SIG-M5 treated with dmso at 0.1 percent for 504 hours (cell line): ENCODE measurements at regions not wholly inside any gene's neighbourhood (a gene's known extent, or its start where the extent isn't known, plus 50 kb on each side); places are given as distances from the start of the nearest gene placed in this dataset.

Experiments used
- DNase-seq: peaks from one replicate; lab custom pipeline; 2025; ENCODE audit not compliant: unreplicated experiment; lab: John Stamatoyannopoulos, UW

DNA sequence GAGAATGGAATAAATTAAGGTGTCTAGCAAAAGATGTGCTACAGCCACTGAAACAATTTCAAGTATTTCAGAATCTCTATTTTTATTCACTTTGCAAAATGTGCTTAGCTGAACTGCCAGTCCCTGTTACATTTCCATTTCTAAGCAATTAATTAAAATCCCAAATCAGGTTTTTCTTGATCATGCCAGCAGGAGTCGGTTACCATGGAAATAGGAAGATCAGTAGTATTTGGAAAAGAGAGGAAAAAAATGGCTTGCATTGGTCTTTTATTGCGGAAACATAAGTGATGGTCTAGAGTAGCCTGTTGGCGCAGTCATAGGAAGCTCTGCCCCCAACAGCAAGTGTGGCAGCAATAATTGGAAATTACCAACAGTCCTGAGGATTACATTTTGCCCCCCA is 867.1 kb downstream of the GATA3 start:
- no peak for DNase-seq

DNA sequence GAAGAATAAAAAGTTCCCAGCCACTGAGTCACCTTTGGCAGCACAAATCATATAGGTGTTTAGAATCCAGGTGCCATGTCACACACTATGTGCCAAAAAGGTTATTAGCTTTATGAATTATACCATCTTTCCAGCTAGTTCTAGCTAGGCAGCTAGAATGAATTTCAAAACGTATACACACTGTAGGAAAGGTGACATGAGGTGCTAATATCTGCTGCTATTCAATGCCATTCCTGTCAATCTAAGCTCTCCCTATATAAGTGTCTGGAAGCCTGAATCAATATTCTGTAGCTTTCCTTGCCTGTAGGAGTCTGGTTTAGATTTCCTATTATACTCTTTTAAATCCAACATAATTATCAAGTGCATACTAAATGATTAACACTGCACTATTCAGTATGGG is 868.6 kb downstream of the GATA3 start:
- no peak for DNase-seq

DNA sequence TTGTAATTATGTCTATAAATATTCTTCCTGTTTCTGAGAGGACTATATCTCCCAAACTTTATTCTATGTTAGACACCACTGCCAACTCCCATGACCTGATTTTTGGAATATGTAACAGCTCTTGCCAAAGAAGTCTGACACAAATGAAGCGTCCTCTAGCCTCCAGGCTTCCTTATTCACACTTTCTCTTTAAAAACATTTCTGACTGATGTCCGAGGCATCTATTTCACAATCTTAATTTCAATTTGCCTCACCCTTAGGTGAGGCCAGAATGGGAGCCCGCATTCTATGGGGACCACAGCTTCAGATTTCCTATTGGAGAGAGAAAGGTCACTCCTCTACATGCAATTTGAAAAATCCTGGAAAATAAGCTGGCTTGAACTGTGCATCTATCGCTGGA is 873.2 kb downstream of the GATA3 start:
- DNase-seq = no peak

DNA sequence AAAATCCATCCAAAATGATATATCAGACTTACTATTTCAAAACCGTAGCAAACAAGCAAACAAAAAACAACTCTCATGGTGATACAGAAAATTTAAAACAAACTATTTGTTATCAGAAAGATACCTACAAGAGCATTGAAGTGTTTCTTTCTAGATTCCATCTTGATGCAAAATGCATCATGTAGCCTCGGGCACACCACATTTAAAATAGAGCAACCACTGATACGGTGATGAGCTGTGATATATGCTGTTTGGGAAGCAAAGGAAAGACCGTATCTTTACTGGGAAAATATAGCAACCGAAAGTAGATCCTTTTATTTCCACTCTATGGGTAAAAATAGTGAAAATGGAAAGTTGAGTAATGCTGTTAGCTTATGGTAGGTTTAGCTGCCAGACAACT is 892.0 kb downstream of the GATA3 start:
- no peak for DNase-seq

DNA sequence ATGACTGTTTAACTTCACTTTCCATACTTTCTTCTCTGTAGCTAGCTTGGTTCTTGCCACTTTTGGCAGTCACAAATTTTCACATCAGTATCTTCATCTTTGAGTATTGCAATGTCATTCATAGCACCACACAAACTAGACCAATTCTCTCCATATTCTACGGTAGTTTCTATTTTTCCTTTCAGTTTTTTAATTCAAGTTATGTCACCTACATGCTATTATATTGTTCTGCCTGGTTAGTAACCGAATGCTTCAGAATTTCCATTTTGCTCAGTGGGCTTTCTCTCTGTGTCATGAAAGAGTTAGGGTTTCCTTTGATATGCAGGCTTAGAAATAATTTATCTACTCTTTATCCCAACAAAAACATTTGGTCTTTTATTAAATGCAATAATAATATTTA is 896.5 kb downstream of the GATA3 start:
- no peak for DNase-seq

DNA sequence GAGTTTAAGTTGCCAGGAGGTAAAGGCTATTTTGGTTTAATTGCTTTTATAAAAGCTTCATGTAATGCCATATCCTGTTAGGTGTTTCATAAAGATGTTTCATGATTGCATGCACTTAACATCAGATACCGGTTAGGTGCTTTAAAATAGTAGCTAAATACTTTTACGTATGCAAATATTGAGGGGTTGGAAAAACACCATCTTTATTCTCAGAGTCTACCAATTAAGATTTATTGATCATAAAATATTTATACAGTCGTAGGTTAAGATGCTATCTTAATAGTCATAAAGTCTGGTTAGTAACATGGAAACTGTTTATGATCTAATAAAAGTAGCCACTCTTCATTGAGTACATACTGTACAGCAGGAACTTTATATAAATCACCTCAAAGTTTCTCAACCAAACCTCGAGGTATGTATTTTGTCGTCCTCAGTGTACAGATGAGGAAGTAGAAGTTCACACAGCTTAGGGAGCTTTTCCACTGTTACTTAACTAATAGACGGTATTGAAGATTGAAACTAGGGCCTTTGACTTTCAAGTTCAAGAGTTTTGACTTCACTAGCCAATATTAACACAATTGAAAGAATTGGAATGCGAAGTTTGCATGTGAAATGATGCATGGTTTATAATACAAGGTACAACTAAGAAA is 897.1 kb downstream of the GATA3 start:
- no peak for DNase-seq

DNA sequence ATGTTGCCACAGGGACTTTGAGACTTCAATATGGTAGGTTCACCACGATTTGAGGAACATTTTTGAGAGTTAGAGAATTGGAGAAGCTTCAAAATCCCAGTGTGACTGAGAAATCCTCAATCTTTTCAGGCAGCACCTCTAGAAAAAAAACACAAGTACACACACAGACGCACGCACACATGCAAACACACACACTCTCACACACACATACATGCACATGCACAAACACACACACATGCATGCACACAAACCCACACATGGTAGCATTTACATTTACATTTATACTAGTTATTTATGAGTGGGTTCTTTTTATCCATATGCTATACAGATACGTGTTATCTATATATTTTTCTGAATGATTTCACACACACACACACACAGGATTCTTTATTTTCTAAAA is 901.9 kb downstream of the GATA3 start:
- DNase-seq = no peak

DNA sequence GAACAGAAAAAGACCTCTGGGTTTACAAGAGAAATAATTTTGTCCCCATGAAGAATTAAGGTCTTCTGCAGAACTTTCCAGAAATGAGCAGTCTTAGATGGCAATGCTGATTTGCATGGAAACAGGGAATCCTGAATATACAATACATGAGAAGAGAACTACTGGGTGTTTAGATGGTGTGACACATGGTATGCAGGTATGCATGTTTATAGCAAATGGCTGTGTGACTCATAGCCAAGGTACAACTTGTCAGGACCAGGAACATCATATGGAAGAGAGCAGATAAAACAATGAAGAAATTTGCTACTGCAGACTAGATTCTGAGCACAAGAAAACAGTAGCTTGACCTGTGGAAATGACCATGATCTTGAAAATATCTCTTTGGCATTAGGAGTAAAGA is 907.8 kb downstream of the GATA3 start:
- DNase-seq = no peak

DNA sequence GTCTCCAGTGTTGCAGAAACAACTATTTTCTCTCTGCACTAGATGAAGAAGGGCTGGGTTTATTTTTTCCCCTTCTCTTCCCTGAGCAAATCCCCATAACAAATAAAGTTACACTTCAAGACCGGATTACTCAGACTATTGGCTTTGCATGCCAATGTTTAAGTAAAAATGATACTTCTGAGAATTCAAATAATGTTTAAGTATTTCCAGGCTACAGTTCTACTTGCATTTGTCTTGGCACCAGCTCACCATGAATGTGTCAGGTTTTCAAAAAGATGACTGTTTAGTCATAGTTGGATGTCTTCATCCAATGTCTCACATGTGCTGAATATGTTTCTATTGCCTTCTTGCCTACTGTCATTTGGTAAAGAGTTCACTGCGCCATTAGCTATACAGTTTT is 912.6 kb downstream of the GATA3 start:
- no peak for DNase-seq

DNA sequence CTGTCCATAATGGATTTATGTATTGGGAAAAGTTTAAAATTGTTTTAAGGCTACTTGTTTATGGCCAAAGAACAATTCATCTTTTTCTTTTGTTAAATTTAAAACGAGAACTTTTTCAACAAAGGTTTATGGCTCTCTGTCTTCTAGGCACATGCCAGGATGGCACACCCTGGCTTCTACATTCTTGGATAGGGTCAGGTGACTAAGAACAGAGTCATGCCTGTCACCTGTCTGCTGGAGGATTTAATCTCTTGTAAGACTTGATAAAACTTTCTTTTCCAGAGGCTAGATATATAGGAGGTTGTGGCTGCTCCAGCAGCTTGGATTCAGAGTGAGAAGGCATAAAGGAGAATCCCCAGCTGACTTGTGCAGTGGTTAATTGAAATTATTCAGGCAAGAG is 915.4 kb downstream of the GATA3 start:
- no peak for DNase-seq

DNA sequence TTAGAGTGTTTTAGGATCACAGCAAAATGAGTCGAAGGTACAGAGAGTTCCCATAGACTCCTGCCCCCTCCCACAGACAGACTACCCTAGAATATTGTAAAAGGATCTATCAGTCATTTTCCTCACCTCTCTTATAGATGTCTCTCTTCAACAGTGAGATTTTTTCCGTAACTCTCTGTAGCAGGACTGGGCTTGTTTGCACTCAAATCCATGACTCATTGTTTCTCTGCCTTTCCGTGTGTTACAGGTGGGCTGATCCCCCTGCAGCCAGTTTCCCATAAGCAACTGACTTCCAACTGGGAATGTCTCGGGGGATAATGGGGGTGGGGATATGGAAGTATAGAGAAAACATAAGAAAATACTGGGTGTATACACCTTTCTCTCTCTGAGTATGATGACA is 921.0 kb downstream of the GATA3 start:
- DNase-seq = no peak

DNA sequence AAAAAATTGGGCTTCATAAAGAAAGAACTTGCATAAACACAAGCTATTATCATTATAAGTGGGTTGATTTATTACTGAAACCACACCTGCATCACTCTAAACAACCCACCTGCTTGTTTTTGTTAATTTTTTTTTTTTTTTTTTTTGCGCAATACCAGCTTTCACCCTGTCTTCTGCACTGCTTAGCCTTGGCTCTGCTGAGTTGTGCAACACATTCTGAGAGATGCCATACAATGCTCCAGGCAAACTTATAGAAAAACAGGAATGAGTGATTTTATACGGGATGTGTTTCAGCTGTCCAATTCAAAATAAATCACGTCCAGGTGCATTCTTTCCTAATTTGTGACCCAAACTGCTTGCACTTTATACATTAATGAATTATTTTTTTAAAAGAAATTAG is 923.6 kb downstream of the GATA3 start:
- no peak for DNase-seq

DNA sequence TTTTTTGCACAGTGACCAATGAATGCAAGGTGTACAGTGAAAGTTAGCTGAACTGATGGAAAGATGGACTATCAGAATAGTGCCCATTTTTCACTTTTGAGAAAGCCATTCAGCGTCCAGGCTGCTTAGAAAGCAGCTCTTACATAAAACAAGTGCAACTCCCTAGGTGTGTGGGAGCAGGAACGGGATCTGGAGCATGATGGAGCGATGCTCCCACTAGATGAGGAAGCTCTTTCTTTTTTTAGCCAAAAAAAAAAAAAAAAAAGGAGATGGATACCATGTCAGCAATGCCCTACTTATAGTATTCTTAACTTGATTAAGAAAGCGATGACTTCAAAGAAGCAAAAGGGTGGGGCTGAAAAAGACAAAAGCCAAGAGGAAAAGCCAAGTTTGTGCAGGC is 925.5 kb downstream of the GATA3 start:
- DNase-seq = no peak

DNA sequence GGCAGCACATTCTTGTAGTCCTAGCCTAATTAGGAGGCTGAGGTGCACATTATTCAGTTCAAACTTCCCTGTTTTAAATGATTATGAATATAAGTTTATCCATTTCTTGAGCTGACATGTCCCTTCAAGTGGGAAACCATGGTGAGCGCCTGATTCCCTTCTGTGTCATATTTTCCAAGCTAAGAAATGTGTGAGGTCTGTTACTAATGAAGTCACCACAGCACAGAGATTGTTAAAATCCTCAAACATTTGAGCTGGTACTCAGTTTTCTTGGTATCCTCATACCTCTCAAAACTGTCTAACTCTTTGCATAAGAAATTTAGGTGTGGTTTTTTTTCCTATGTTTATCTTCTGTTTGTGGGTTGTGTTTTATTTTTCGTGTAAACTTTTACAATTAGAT is 926.8 kb downstream of the GATA3 start:
- no peak for DNase-seq

DNA sequence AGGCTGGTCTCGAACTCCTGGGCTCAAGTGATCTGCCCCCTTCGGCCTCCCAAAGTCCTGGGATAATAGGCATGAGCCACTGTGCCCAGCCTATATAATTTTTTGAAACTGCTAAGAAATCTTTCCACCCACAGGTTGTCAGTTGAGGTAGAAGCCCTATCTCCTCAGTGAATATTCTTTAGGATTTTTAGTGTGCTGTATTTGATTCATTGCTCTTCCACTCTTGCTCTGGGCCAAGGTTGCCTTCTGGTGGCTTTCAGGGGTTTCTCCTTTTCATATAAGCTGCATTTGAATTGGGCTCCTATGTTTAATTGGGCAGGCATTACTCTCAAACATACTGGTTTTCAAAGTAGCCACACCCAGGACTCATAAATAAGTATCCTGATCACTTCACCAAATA is 931.2 kb downstream of the GATA3 start:
- DNase-seq = no peak

DNA sequence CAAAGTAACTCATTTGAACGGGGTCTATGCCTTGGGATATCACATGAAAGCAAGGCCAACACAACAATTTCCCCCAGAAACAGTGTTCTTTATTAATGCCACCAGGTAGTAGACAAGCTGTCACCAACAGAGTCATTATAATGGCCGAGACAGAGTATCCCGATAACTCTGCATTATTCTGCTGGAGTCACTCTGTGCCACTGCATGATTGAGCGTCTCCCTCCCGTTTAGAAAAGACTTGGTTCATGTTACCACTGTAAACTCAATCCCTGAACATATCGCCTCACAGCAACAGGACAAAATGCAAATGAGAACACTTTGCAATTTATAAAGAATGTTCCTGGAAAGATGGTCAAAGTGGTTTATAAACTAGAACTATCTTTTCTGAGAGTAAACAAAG is 932.5 kb downstream of the GATA3 start:
- no peak for DNase-seq

DNA sequence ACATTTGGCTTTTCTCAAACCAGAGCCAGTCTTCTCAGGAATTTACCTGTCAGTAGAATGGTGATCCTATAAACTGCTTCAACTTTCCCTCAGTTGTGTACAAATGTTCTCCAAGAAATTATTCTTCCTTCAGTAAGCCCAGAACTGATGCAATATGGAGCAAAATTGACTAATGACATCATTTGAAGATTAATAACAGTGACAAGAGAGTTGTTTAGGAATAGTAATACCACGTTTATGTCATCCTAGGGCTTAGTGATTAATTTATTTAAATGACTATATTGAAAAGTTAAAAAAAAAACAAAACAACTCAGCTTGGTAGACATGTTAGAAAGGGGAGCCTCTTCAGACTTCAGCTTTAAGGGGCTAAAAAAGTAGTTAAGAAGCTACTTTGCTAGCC is 933.2 kb downstream of the GATA3 start:
- no peak for DNase-seq

DNA sequence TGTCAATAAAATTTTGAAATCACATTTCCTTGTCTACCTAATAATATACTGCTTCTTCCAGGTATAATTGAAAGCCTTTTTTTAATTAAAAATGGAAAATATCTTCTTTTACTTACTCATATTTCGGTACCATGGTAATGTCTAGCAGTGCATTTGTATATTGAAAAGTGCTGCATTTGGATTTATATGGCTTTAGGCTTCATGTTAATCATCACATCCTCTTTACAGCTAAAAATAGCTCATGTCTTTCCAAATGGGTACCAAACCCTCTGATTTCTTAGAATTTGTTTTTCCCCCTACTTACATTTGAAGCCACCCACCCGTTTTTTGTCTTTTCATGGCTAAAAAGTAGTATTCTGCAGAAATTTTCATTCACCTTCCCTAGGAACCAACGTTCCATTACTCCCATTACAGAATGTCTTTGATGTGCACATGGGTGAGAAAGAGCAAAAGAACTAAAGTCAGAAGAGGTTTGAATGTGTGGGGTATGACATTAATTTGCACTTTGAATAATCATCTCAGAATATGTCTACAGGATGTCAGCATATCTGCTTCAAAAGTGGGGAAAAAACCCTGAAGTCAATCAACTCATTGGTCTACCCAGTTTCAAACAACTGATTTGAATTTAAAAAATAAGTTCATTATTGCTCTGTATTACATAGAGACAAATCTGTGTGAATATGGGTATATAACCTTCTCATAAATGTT is 935.9 kb downstream of the GATA3 start:
- no peak for DNase-seq

DNA sequence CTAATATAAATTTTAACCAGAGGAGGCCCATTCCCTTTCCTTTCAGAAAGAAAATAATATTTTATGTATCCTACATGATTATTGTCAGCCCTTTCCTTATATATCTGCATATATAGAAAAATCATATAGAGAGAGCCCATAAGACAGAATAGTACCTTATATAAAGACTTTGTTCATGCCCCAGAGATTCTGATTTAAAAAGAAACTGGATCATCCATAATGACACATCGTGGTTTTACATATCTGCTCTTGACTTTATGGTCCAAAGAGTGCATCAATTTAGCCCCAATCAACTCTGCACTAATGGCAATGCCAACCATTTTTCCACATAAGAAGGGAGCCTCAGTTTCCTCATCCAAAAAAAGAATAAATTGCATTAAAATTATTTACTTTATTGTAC is 937.5 kb downstream of the GATA3 start:
- DNase-seq = no peak

DNA sequence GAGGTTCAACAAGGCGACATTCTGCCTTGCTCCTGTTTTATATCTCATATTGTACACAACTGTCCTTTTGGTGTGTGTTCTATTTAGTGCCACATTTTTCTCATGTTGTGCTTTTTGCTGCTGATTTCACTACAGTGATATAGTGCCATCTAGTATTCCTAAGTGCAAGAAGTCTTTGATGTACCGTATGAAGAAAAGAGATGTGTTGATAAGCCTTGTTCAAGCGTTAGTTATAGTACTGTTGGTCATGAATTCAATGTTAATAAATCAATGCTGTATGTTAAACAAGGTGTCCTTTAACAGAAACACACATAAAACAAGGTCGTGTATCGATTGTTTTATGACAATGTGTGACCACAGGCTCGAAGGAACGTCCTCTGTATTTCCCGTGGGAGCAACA is 939.4 kb downstream of the GATA3 start:
- DNase-seq = no peak

DNA sequence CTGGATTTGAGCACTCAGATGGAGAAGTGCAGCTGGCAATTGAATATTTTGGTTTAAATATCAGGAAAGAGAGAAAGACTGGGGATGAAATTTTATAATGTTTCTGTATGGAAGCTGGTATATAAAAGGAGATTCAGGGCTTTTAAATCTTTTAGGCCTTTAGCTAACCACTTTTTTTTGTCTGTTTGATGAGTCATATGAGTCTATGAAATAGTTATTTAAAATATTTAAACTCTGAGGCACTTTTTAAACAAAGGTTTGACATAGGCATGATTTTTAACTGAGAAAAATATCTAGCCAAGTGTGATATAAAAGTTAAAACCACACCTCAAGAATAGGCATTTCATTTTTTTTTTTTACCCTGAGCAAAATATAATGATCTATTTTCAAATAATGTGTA is 944.3 kb downstream of the GATA3 start:
- no peak for DNase-seq

DNA sequence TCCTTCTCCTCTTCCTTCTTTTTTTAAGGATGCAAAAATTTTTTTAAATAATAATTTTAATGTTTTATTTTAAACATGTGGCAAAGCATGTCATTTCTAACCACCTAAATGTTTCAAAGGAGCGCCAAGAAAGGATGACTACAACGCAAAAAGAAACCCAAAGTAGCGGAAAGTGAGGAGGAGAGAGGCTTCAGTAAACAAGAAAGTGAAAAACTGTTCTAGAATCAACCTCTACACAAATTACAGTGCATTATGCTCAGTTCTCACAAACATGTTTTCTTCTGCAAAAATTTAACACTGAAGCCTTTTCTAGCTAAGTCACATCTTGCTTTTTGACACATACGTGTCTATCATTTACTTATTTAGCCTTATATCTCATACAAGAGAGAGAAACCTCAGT is 948.6 kb downstream of the GATA3 start:
- no peak for DNase-seq

DNA sequence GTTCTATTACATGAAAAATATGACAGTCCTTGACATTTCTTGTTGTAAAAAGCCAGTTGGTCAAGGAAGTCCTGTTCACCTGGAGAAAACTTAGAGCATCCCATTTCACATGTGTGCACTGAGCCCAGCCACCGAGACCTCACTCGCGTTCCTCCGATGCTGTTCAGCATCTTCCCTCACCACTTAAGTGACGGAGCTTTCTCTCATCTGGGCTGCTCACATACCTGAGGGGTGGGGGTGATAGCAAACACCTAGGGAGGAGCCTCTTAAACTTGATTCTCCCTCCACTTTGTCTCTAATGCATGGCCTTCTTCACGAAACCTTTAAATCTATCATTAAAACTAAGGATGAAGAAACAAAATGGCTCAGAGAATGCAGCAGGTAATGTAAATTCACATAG is 950.2 kb downstream of the GATA3 start:
- no peak for DNase-seq
